WTC11 (cell line): ENCODE measurements at regions not wholly inside any gene's neighbourhood (a gene's known extent, or its start where the extent isn't known, plus 50 kb on each side); places are given as distances from the start of the nearest gene placed in this dataset.

ENCODE experiments used
- CBFB ChIP-seq: sonication (generic); formaldehyde crosslinking; IDR thresholded peaks from 2 replicates; pipeline ENCODE4 v1.8.1; 2022; ENCODE audit warnings: mild to moderate bottlenecking, low read depth, missing genetic modification reagents
- CTCF ChIP-seq: fragments of 200-600 bp; IDR thresholded peaks from 2 replicates; pipeline ENCODE4 v1.8.0; 2022; ENCODE audit warnings: antibody characterized with exemption
- FOXP1 ChIP-seq: sonication (generic); formaldehyde crosslinking; IDR thresholded peaks from 2 replicates; pipeline ENCODE4 v1.8.0; 2022; ENCODE audit warnings: missing genetic modification reagents, mild to moderate bottlenecking, moderate library complexity, borderline replicate concordance
- MAX ChIP-seq: sonication (generic); formaldehyde crosslinking; IDR thresholded peaks from 2 replicates; pipeline ENCODE4 v1.8.0; 2022; ENCODE audit warnings: mild to moderate bottlenecking, missing genetic modification reagents
- NFYB ChIP-seq: sonication (generic); formaldehyde crosslinking; conservative IDR thresholded peaks from 2 replicates; pipeline ENCODE4 v1.8.0; 2022; ENCODE audit warnings: low read depth, missing genetic modification reagents
- SP1 ChIP-seq: sonication (generic); formaldehyde crosslinking; conservative IDR thresholded peaks from 2 replicates; pipeline ENCODE4 v1.8.1; 2022; ENCODE audit warnings: missing genetic modification reagents
- TF ChIP-seq, protein P1 (sequence below): sonication (generic); formaldehyde crosslinking; IDR thresholded peaks from 2 replicates; pipeline ENCODE4 v1.8.1; 2022; ENCODE audit warnings: low read depth, missing genetic modification reagents, borderline replicate concordance

DNA sequence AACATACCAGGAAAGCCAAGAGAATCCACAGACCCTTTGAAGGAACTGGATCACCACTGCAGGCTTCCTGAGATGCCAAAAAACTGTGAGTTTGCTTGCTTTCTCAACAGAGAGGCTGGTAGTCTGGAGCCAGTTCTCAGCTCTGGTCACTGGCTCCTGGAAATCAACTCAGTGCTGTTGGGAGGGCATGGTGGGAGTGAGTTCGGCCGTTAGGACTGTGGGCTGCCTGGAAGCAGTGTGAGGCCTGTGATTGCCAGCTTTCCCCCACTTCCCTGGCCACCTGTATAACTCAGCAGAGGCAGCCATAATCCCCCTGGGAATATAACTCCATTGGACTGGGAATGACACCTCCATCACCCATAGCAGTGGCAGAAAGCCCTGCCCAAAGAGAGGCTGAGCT, 122.0 kb upstream of the FSTL5 start:
- no peak for TF ChIP-seq CTCF
- TF ChIP-seq SP1 (CRISPR knock-in tag): no peak
- no peak for TF ChIP-seq NFYB (CRISPR knock-in tag)
- TF ChIP-seq MAX (CRISPR knock-in tag): no peak
- TF ChIP-seq, protein P1, sequence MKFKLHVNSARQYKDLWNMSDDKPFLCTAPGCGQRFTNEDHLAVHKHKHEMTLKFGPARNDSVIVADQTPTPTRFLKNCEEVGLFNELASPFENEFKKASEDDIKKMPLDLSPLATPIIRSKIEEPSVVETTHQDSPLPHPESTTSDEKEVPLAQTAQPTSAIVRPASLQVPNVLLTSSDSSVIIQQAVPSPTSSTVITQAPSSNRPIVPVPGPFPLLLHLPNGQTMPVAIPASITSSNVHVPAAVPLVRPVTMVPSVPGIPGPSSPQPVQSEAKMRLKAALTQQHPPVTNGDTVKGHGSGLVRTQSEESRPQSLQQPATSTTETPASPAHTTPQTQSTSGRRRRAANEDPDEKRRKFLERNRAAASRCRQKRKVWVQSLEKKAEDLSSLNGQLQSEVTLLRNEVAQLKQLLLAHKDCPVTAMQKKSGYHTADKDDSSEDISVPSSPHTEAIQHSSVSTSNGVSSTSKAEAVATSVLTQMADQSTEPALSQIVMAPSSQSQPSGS (CRISPR knock-in tag): no peak
- TF ChIP-seq CBFB: no peak
- no peak for TF ChIP-seq FOXP1 (CRISPR knock-in tag)
